ENCODE measurements at regions not wholly inside any gene's neighbourhood (a gene's known extent, or its start where the extent isn't known, plus 50 kb on each side); places are given as distances from the start of the nearest gene placed in this dataset.

- H3K9me3 ChIP-seq (ENCODE audit: control insufficient read depth, insufficient read depth, low read length) = no peaks in the 10 kb centered on the region
- H3K27ac ChIP-seq (ENCODE audit: low read length) = no peak overlapping the region
- H3K4me3 ChIP-seq (ENCODE audit: low read length) = no peak overlapping the region
- no peaks in the 10 kb centered on the region for H3K36me3 ChIP-seq (ENCODE audit: control insufficient read depth, insufficient read depth, low read length)
- DNase-seq (ENCODE audit: low read depth, low spot score) = no peak
- peaks cover 4% of the 10 kb centered on the region; the same call in 1 of the 2 replicates for H3K4me1 ChIP-seq (ENCODE audit: control insufficient read depth, insufficient read depth, low read length)
- no peaks in the 10 kb centered on the region for H3K27me3 ChIP-seq (ENCODE audit: control insufficient read depth, insufficient read depth, low read length)
- no CpG with 5 or more reads among the region's 2 CpGs for WGBS (ENCODE audit: insufficient coverage, insufficient read length)
These were observed 505.5 kb upstream of the ZMIZ1 start for GRCh38 chr10:78563314-78563713.

GRCh38 chr10:78565841-78566240 is 502.9 kb upstream of the ZMIZ1 start:
- WGBS (ENCODE audit: insufficient coverage, insufficient read length) = no CpG with 5 or more reads among the region's 4 CpGs
- no peaks in the 10 kb centered on the region for H3K27me3 ChIP-seq (ENCODE audit: control insufficient read depth, insufficient read depth, low read length)

GRCh38 chr10:78566284-78567111 is 502.3 kb upstream of the ZMIZ1 start:
- Histone ChIP-seq H3K4me3 (ENCODE audit: low read length) (no peak overlapping the region), H3K9me3 (ENCODE audit: control insufficient read depth, insufficient read depth, low read length) (no peaks in the 10 kb centered on the region), H3K27me3 (ENCODE audit: control insufficient read depth, insufficient read depth, low read length) (no peaks in the 10 kb centered on the region), H3K27ac (ENCODE audit: low read length) (no peak overlapping the region), H3K4me1 (ENCODE audit: control insufficient read depth, insufficient read depth, low read length) (0 out of 2 replicates have a peak, but pooled peaks cover 2% of the 10 kb centered on the region), H3K36me3 (ENCODE audit: control insufficient read depth, insufficient read depth, low read length) (no peaks in the 10 kb centered on the region)
- no CpG with 5 or more reads among the region's 8 CpGs for WGBS (ENCODE audit: insufficient coverage, insufficient read length)
- DNase-seq (ENCODE audit: low read depth, low spot score) = no peak

More at GRCh38 chr10:78565841-78566240, 502.9 kb upstream of the ZMIZ1 start:
- H3K4me3 ChIP-seq (ENCODE audit: low read length) = no peak overlapping the region
- H3K27ac ChIP-seq (ENCODE audit: low read length) = no peak overlapping the region
- 0 out of 2 replicates have a peak, but pooled peaks cover 2% of the 10 kb centered on the region for H3K4me1 ChIP-seq (ENCODE audit: control insufficient read depth, insufficient read depth, low read length)
- no peaks in the 10 kb centered on the region for H3K36me3 ChIP-seq (ENCODE audit: control insufficient read depth, insufficient read depth, low read length)
- H3K9me3 ChIP-seq (ENCODE audit: control insufficient read depth, insufficient read depth, low read length) = no peaks in the 10 kb centered on the region
- no peak for DNase-seq (ENCODE audit: low read depth, low spot score)

GRCh38 chr10:78567680-78568455 is 500.9 kb upstream of the ZMIZ1 start:
- Histone ChIP-seq H3K27me3 (ENCODE audit: control insufficient read depth, insufficient read depth, low read length) (no peaks in the 10 kb centered on the region), H3K36me3 (ENCODE audit: control insufficient read depth, insufficient read depth, low read length) (no peaks in the 10 kb centered on the region), H3K27ac (ENCODE audit: low read length) (no peak overlapping the region), H3K4me3 (ENCODE audit: low read length) (no peak overlapping the region), H3K4me1 (ENCODE audit: control insufficient read depth, insufficient read depth, low read length) (no peaks in the 10 kb centered on the region), H3K9me3 (ENCODE audit: control insufficient read depth, insufficient read depth, low read length) (no peaks in the 10 kb centered on the region)
- no CpG with 5 or more reads among the region's 10 CpGs for WGBS (ENCODE audit: insufficient coverage, insufficient read length)
- DNase-seq (ENCODE audit: low read depth, low spot score) = no peak

DNA sequence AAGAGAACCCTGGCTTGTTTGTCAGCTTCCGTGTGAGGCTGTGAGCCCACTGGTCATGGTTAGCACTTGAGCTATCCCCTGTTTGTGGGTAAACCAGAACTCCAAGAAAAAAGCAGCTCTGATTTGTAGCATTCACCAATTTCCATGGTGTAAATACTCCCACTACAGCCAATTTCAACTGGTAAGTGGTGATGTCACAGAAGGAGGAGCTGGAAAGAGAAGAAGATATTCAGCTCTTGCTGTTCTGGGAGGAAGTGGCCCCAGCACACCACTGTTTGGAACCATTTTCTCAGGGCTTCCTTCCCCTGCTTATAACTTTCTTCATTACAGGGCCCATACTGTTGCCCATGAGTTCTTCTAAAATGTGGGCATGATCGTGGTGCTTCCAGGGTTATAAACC is 500.1 kb upstream of the ZMIZ1 start:
- no peaks in the 10 kb centered on the region for H3K9me3 ChIP-seq (ENCODE audit: control insufficient read depth, insufficient read depth, low read length)
- no CpG with 5 or more reads among the region's 2 CpGs for WGBS (ENCODE audit: insufficient coverage, insufficient read length)
- H3K27me3 ChIP-seq (ENCODE audit: control insufficient read depth, insufficient read depth, low read length) = no peaks in the 10 kb centered on the region
- no peaks in the 10 kb centered on the region for H3K36me3 ChIP-seq (ENCODE audit: control insufficient read depth, insufficient read depth, low read length)
- no peak overlapping the region for H3K4me3 ChIP-seq (ENCODE audit: low read length)
- no peak for DNase-seq (ENCODE audit: low read depth, low spot score)
- H3K27ac ChIP-seq (ENCODE audit: low read length) = no peak overlapping the region
- no peaks in the 10 kb centered on the region for H3K4me1 ChIP-seq (ENCODE audit: control insufficient read depth, insufficient read depth, low read length)

- H3K27ac ChIP-seq (ENCODE audit: low read length) = no peak overlapping the region
- no peaks in the 10 kb centered on the region for H3K27me3 ChIP-seq (ENCODE audit: control insufficient read depth, insufficient read depth, low read length)
- no peaks in the 10 kb centered on the region for H3K36me3 ChIP-seq (ENCODE audit: control insufficient read depth, insufficient read depth, low read length)
- H3K4me3 ChIP-seq (ENCODE audit: low read length) = no peak overlapping the region
- no peaks in the 10 kb centered on the region for H3K4me1 ChIP-seq (ENCODE audit: control insufficient read depth, insufficient read depth, low read length)
- H3K9me3 ChIP-seq (ENCODE audit: control insufficient read depth, insufficient read depth, low read length) = no peaks in the 10 kb centered on the region
- DNase-seq (ENCODE audit: low read depth, low spot score) = no peak
- WGBS (ENCODE audit: insufficient coverage, insufficient read length) = no CpG with 5 or more reads among the region's 7 CpGs
These were observed 498.0 kb upstream of the ZMIZ1 start for GRCh38 chr10:78570633-78571235.

- H3K27me3 ChIP-seq (ENCODE audit: control insufficient read depth, insufficient read depth, low read length) = no peaks in the 10 kb centered on the region
- no CpG with 5 or more reads among the region's 7 CpGs for WGBS (ENCODE audit: insufficient coverage, insufficient read length)
- H3K27ac ChIP-seq (ENCODE audit: low read length) = no peak overlapping the region
- H3K9me3 ChIP-seq (ENCODE audit: control insufficient read depth, insufficient read depth, low read length) = no peaks in the 10 kb centered on the region
- DNase-seq (ENCODE audit: low read depth, low spot score) = no peak
- no peaks in the 10 kb centered on the region for H3K4me1 ChIP-seq (ENCODE audit: control insufficient read depth, insufficient read depth, low read length)
- H3K36me3 ChIP-seq (ENCODE audit: control insufficient read depth, insufficient read depth, low read length) = no peaks in the 10 kb centered on the region
- H3K4me3 ChIP-seq (ENCODE audit: low read length) = no peak overlapping the region
These were observed 497.5 kb upstream of the ZMIZ1 start for GRCh38 chr10:78571286-78571685.

- Histone ChIP-seq H3K9me3 (ENCODE audit: control insufficient read depth, insufficient read depth, low read length) (no peaks in the 10 kb centered on the region), H3K27me3 (ENCODE audit: control insufficient read depth, insufficient read depth, low read length) (no peaks in the 10 kb centered on the region), H3K36me3 (ENCODE audit: control insufficient read depth, insufficient read depth, low read length) (no peaks in the 10 kb centered on the region), H3K4me1 (ENCODE audit: control insufficient read depth, insufficient read depth, low read length) (no peaks in the 10 kb centered on the region), H3K27ac (ENCODE audit: low read length) (no peak overlapping the region), H3K4me3 (ENCODE audit: low read length) (no peak overlapping the region)
- no CpG with 5 or more reads among the region's 1 CpG for WGBS (ENCODE audit: insufficient coverage, insufficient read length)
- no peak for DNase-seq (ENCODE audit: low read depth, low spot score)
These were observed 496.9 kb upstream of the ZMIZ1 start for GRCh38 chr10:78571891-78572290.

- Histone ChIP-seq H3K9me3 (ENCODE audit: control insufficient read depth, insufficient read depth, low read length) (no peaks in the 10 kb centered on the region), H3K4me3 (ENCODE audit: low read length) (no peak overlapping the region), H3K36me3 (ENCODE audit: control insufficient read depth, insufficient read depth, low read length) (no peaks in the 10 kb centered on the region), H3K4me1 (ENCODE audit: control insufficient read depth, insufficient read depth, low read length) (no peaks in the 10 kb centered on the region), H3K27me3 (ENCODE audit: control insufficient read depth, insufficient read depth, low read length) (no peaks in the 10 kb centered on the region), H3K27ac (ENCODE audit: low read length) (no peak overlapping the region)
- no peak for DNase-seq (ENCODE audit: low read depth, low spot score)
- WGBS (ENCODE audit: insufficient coverage, insufficient read length) = no CpG with 5 or more reads among the region's 1 CpG
These were observed 496.2 kb upstream of the ZMIZ1 start for GRCh38 chr10:78572565-78572964.

GRCh38 chr10:78574547-78574946 is 494.2 kb upstream of the ZMIZ1 start:
- Histone ChIP-seq H3K27me3 (ENCODE audit: control insufficient read depth, insufficient read depth, low read length) (no peaks in the 10 kb centered on the region), H3K36me3 (ENCODE audit: control insufficient read depth, insufficient read depth, low read length) (no peaks in the 10 kb centered on the region), H3K4me1 (ENCODE audit: control insufficient read depth, insufficient read depth, low read length) (no peaks in the 10 kb centered on the region), H3K9me3 (ENCODE audit: control insufficient read depth, insufficient read depth, low read length) (no peaks in the 10 kb centered on the region), H3K27ac (ENCODE audit: low read length) (no peak overlapping the region), H3K4me3 (ENCODE audit: low read length) (no peak overlapping the region)
- no peak for DNase-seq (ENCODE audit: low read depth, low spot score)
- WGBS (ENCODE audit: insufficient coverage, insufficient read length) = no CpG with 5 or more reads among the region's 7 CpGs
